ENCODE measurements at regions not wholly inside any gene's neighbourhood (a gene's known extent, or its start where the extent isn't known, plus 50 kb on each side); places are given as distances from the start of the nearest gene placed in this dataset.
"Not testable (repeated sequence)": the region's sequence is repeated elsewhere in the genome, so short reads cannot be mapped to it uniquely, and the experiment has no call there.

DNA sequence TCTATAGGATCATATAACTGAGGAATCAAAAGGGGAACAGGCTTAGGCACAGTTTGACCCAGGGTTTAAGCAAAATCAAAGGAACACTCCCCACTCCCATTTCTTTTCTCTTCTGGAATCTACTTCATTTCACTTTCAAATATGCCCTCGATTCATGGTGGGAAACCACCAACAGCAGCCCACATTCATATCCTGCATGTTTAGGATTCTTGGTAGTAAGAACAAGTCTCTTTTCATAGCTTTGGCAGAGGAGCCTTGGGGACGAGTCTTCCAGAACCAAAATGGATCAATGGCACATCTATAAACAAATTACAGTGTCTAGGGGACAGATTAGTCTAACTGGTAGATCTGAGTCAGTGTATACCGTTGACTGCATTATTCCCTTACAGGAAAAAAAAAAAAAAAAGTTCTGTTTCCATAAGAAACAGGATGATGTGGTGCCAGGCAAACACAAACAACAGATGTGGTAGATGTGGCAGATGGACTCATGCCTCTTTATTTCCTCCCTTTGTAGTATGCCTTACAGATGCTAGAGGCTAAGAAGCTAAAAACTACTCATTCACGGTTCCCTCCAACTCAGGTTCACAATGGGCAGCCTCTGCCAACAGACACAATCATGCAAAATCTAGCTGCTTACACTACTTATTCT lies 578.3 kb upstream of the ADAMTS9 start:
- Histone ChIP-seq H3K4me3 (no peak overlapping the region), H3K27ac (replicated peaks in 1 of 4) (peak overlapping the region in 1 of 4 donors; percentile 13), H3K4me1 (no peaks in the 10 kb centered on the region), H3K27me3 (no peaks in the 10 kb centered on the region), H3K36me3 (no peaks in the 10 kb centered on the region), H3K9me3 (no peaks in the 10 kb centered on the region)
- intact Hi-C loops (cut with DNase I), result no loop called here
- DNase-seq (ENCODE audit: extremely low spot score), result no peak
- WGBS, result 75% methylated on average over 4 of the region's 4 CpGs
- no peak for TF ChIP-seq POLR2AphosphoS5 (IDR thresholded peaks at IDR 0.05)
- no peak for TF ChIP-seq POLR2A (IDR thresholded peaks at IDR 0.05; ENCODE audit: low read depth)
- no peak for TF ChIP-seq CTCF (IDR thresholded peaks at IDR 0.05)
- no peak for TF ChIP-seq EP300 (IDR thresholded peaks at IDR 0.05)

DNA sequence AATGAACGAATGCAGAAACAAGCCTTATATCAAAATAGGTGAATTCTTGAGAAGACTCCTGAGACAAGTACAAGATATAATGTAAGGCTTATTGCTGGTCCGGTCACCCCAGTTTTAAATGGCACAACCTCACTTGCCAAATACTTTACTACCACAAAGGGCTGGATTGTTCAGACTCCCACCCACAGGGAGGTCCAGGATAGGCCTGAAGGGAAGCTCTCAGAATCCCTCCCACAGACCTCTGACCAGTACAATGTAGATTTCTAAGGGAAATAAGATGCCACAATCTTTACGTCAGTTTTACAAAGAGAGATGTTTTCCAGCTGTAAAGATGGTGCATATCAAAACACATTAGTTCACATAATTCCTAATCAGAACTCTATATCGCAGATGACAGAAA lies 577.7 kb upstream of the ADAMTS9 start:
- no peaks in the 10 kb centered on the region for H3K36me3 ChIP-seq
- no peaks in the 10 kb centered on the region for H3K9me3 ChIP-seq
- no peak for DNase-seq (ENCODE audit: extremely low spot score)
- TF ChIP-seq CTCF (IDR thresholded peaks at IDR 0.05) (no peak), POLR2AphosphoS5 (IDR thresholded peaks at IDR 0.05) (no peak), EP300 (IDR thresholded peaks at IDR 0.05) (no peak), POLR2A (IDR thresholded peaks at IDR 0.05; ENCODE audit: low read depth) (no peak)
- no peak overlapping the region for H3K4me3 ChIP-seq
- intact Hi-C loops (cut with DNase I), result no loop called here
- no peak overlapping the region for H3K27ac ChIP-seq (replicated peaks in 1 of 4)
- 82% methylated on average over 4 of the region's 4 CpGs for WGBS
- no peaks in the 10 kb centered on the region for H3K4me1 ChIP-seq
- no peaks in the 10 kb centered on the region for H3K27me3 ChIP-seq

DNA sequence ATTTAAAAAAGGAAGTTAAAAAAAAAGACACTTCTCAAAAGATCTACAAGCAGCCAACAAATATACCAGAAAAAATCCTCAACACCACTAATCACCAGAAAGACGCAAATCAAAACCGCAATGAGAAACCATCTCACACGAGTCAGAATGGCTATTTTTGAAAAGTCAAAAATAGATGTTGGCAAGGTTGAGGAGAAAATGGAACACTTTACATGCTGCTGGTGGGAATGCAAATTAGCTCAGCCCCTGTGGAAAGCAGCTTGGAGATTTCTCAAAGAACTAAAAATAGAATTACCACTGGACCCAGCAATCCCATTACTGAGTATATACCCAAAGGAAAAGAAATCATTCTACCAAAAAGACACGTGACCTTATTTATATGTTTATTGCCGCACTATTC lies 574.7 kb upstream of the ADAMTS9 start:
- Histone ChIP-seq H3K4me1 (no peaks in the 10 kb centered on the region), H3K4me3 (no peak overlapping the region), H3K27ac (replicated peaks in 1 of 4) (no peak overlapping the region), H3K9me3 (no peaks in the 10 kb centered on the region), H3K27me3 (no peaks in the 10 kb centered on the region), H3K36me3 (no peaks in the 10 kb centered on the region)
- TF ChIP-seq EP300 (IDR thresholded peaks at IDR 0.05) (no peak), POLR2AphosphoS5 (IDR thresholded peaks at IDR 0.05) (no peak), CTCF (IDR thresholded peaks at IDR 0.05) (no peak)
- intact Hi-C loops (cut with DNase I), result no loop called here
- no peak for DNase-seq (ENCODE audit: extremely low spot score)
- 64% methylated on average over 5 of the region's 5 CpGs for WGBS

- Histone ChIP-seq H3K27me3 (no peaks in the 10 kb centered on the region), H3K36me3 (no peaks in the 10 kb centered on the region), H3K27ac (replicated peaks in 1 of 4) (no peak overlapping the region), H3K9me3 (no peaks in the 10 kb centered on the region), H3K4me3 (no peak overlapping the region), H3K4me1 (no peaks in the 10 kb centered on the region)
- no peak for DNase-seq (ENCODE audit: extremely low spot score)
- TF ChIP-seq POLR2A (IDR thresholded peaks at IDR 0.05; ENCODE audit: low read depth) (no peak), POLR2AphosphoS5 (IDR thresholded peaks at IDR 0.05) (no peak), CTCF (IDR thresholded peaks at IDR 0.05) (no peak), EP300 (IDR thresholded peaks at IDR 0.05) (no peak)
- intact Hi-C loops (cut with DNase I), result no loop called here
- 88% methylated on average over 1 of the region's 1 CpG for WGBS
These were observed 572.1 kb upstream of the ADAMTS9 start for GRCh38 chr3:65259946-65260345.

GRCh38 chr3:65252914-65253313 lies 565.1 kb upstream of the ADAMTS9 start:
- H3K9me3 ChIP-seq; intact Hi-C loops (cut with DNase I); H3K4me3 ChIP-seq; H3K27me3 ChIP-seq; DNase-seq (ENCODE audit: extremely low spot score); H3K27ac ChIP-seq (replicated peaks in 1 of 4); H3K4me1 ChIP-seq; H3K36me3 ChIP-seq: not testable (repeated sequence)
- WGBS, result 86% methylated on average over 3 of the region's 3 CpGs
